Right lobe of liver (tissue), 6 donors: ENCODE measurements at regions not wholly inside any gene's neighbourhood (a gene's known extent, or its start where the extent isn't known, plus 50 kb on each side); places are given as distances from the start of the nearest gene placed in this dataset.
"Not testable (repeated sequence)": the region's sequence is repeated elsewhere in the genome, so short reads cannot be mapped to it uniquely, and the experiment has no call there.

Experiments used
- ATAC-seq, 4 donors: fragments of 200-7000 bp; cut with Tn5 transposase; one replicate each; pipeline ENCODE4 v1.9.1; 2020; ENCODE audit warnings: mild to moderate bottlenecking in 4 of 4, moderate library complexity in 4 of 4
- DNase-seq, 3 donors: peaks; one replicate each; pipeline ENCODE4 v3.0.0-alpha.2; 2020
- H3K27ac ChIP-seq, 3 donors: fragments of 200-600 bp; one replicate each; pipeline ENCODE4 v1.8.0; 2022
- H3K27me3 ChIP-seq, 2 donors: fragments of 200-600 bp; one replicate each; pipeline ENCODE4 v1.8.0; 2022
- H3K36me3 ChIP-seq, 4 donors: fragments of 200-600 bp; sonication (generic) in 1 of 4; one replicate each; pipeline versions ENCODE4 v1.5.1 to v1.8.0; 2017 to 2022; ENCODE audit warnings: control low read depth in 1 of 4
- H3K4me1 ChIP-seq, 4 donors: fragments of 200-600 bp; sonication (generic) in 1 of 4; one replicate each; pipeline versions ENCODE4 v1.5.1 to v1.8.0; 2017 to 2022; ENCODE audit warnings: control low read depth in 1 of 4
- H3K4me3 ChIP-seq, 3 donors: fragments of 200-600 bp; one replicate each; pipeline ENCODE4 v1.8.0; 2022
- H3K9me3 ChIP-seq, 4 donors: fragments of 200-600 bp; sonication (generic) in 1 of 4; one replicate each; pipeline versions ENCODE4 v1.5.1 to v1.8.0; 2017 to 2022; ENCODE audit warnings: control low read depth in 1 of 4
- CTCF ChIP-seq, 4 donors: fragments of 200-600 bp in 3 of 4; fragments of 450-650 bp in 1 of 4; IDR thresholded peaks; one replicate each; pipeline versions ENCODE4 v1.5.1 to v1.8.0; 2016 to 2022; ENCODE audit warnings: antibody characterized with exemption in 4 of 4, mild to moderate bottlenecking in 2 of 4
- POLR2A ChIP-seq: fragments of 450-650 bp; IDR thresholded peaks from one replicate; pipeline ENCODE4 v1.6.1; 2017; ENCODE audit warnings: antibody characterized with exemption, mild to moderate bottlenecking
- WGBS: methylation state at CpG from one replicate; pipeline ENCODE4 v1.1.6; 2018; ENCODE audit warnings: low coverage, low lambda C conversion rate; ENCODE audit not compliant: insufficient coverage; ENCODE audit errors: missing lambda C conversion rate; 5-methylcytosine and 5-hydroxymethylcytosine counted together
- intact Hi-C, 2 donors: fragments of 100-400 bp; cut with DNase I; formaldehyde crosslinking; loops; one replicate each; pipeline versions ENCODE4 v1.11.2 to v1.14.1; 2022
- donor health status: DM: no; HTN: yes; CAD: no.
- donor health status: DM: no; HTN: no; CAD: no.
- donor health status: DM: no; HTN: no; CAD: no.
- donor health status: DM: no; HTN: yes; CAD: no.
- donor health status: DM: no; HTN: yes; CAD: no.

GRCh38 chr17:445839-446238 lies 93.2 kb upstream of the RPH3AL start, which contains the start of gene RFLNB:
Gene RFLNB (minus strand): TSS chr17:445939.
- DNase-seq, H3K4me3 ChIP-seq, H3K27me3 ChIP-seq, ATAC-seq, H3K36me3 ChIP-seq, intact Hi-C loops, H3K27ac ChIP-seq, H3K9me3 ChIP-seq, H3K4me1 ChIP-seq: not testable (repeated sequence)
- WGBS: 84% methylated on average over 7 of the region's 12 CpGs

- DNase-seq (no peak), ATAC-seq (no peak)
- no peak for TF ChIP-seq CTCF (IDR thresholded peaks at IDR 0.05)
- TF ChIP-seq POLR2A: no peak
- Histone ChIP-seq H3K27ac (no peak overlapping the region), H3K9me3 (no peaks in the 10 kb centered on the region), H3K36me3 (no peaks in the 10 kb centered on the region), H3K4me1 (no peaks in the 10 kb centered on the region), H3K27me3 (no peaks in the 10 kb centered on the region), H3K4me3 (no peak overlapping the region)
- WGBS: 72% methylated on average over 4 of the region's 7 CpGs
- intact Hi-C loops: no loop called here
These were observed 92.4 kb upstream of the RPH3AL start for GRCh38 chr17:444879-445454.

GRCh38 chr17:443109-443508 lies 90.5 kb upstream of the RPH3AL start:
- DNase-seq (no peak), ATAC-seq (no peak)
- H3K36me3 ChIP-seq: no peaks in the 10 kb centered on the region
- TF ChIP-seq POLR2A: no peak
- TF ChIP-seq CTCF (IDR thresholded peaks at IDR 0.05): no peak
- intact Hi-C loops: no loop called here
- no peaks in the 10 kb centered on the region for H3K9me3 ChIP-seq
- WGBS: 97% methylated on average over 14 of the region's 30 CpGs
- no peaks in the 10 kb centered on the region for H3K27me3 ChIP-seq
- H3K27ac ChIP-seq: no peak overlapping the region
- no peaks in the 10 kb centered on the region for H3K4me1 ChIP-seq
- H3K4me3 ChIP-seq: no peak overlapping the region

- intact Hi-C loops: no loop called here
- Histone ChIP-seq H3K27ac (no peak overlapping the region), H3K36me3 (no peaks in the 10 kb centered on the region), H3K9me3 (no peaks in the 10 kb centered on the region), H3K27me3 (no peaks in the 10 kb centered on the region), H3K4me3 (no peak overlapping the region), H3K4me1 (no peaks in the 10 kb centered on the region)
- WGBS: 84% methylated on average over 14 of the region's 41 CpGs
- TF ChIP-seq POLR2A: no peak
- no peak for TF ChIP-seq CTCF (IDR thresholded peaks at IDR 0.05)
- ATAC-seq (peak in 1 of 4 donors; percentile 14), DNase-seq (no peak)
These were observed 88.7 kb upstream of the RPH3AL start for GRCh38 chr17:441155-441950.

GRCh38 chr17:438191-438590 lies 85.6 kb upstream of the RPH3AL start:
- DNase-seq (no peak), ATAC-seq (no peak)
- H3K36me3 ChIP-seq: no peaks in the 10 kb centered on the region
- H3K4me1 ChIP-seq: no peaks in the 10 kb centered on the region
- TF ChIP-seq CTCF (IDR thresholded peaks at IDR 0.05) (no peak), POLR2A (no peak)
- H3K9me3 ChIP-seq: peaks cover 0 to 7% (median 1%) of the 10 kb centered on the region in 4 donors
- intact Hi-C loops: no loop called here
- H3K27me3 ChIP-seq: no peaks in the 10 kb centered on the region
- no peak overlapping the region for H3K27ac ChIP-seq
- no peak overlapping the region for H3K4me3 ChIP-seq
- WGBS: 65% methylated on average over 5 of the region's 5 CpGs
